SU-DHL-6 (cell line): ENCODE measurements at regions not wholly inside any gene's neighbourhood (a gene's known extent, or its start where the extent isn't known, plus 50 kb on each side); places are given as distances from the start of the nearest gene placed in this dataset.

Experiments
- CTCF ChIP-seq: fragments of 200-600 bp; sonication (generic); IDR thresholded peaks from one replicate; pipeline ENCODE4 v1.5.1; 2017; ENCODE audit warnings: antibody characterized with exemption, mild to moderate bottlenecking, low read length, moderate library complexity; ENCODE audit not compliant: insufficient read depth, poor library complexity, severe bottlenecking
- EZH2phosphoT487 ChIP-seq: fragments of 200-600 bp; sonication (generic), shearing (Covaris generic); conservative IDR thresholded peaks from 2 replicates; pipeline ENCODE4 v1.6.1; 2018; ENCODE audit warnings: mild to moderate bottlenecking, antibody characterized with exemption, low read length, moderate library complexity, mixed read lengths

GRCh38 chr4:33061727-33062126 lies 2341.6 kb downstream of the PCDH7 start:
- TF ChIP-seq CTCF (no peak), EZH2phosphoT487 (no peak)
